ENCODE measurements at regions not wholly inside any gene's neighbourhood (a gene's known extent, or its start where the extent isn't known, plus 50 kb on each side); places are given as distances from the start of the nearest gene placed in this dataset.

GRCh38 chr5:107293541-107294210 lies 377.1 kb downstream of the EFNA5 start:
- DNase-seq, result no peak

GRCh38 chr5:107291866-107292265 lies 378.9 kb downstream of the EFNA5 start:
- DNase-seq, result no peak

- DNase-seq, result no peak
These were observed 379.8 kb downstream of the EFNA5 start for GRCh38 chr5:107290780-107291398.

- DNase-seq, result no peak
These were observed 381.6 kb downstream of the EFNA5 start for GRCh38 chr5:107289030-107289714.

- DNase-seq, result no peak
These were observed 384.2 kb downstream of the EFNA5 start for GRCh38 chr5:107286447-107287098.

GRCh38 chr5:107285772-107286171 lies 385.0 kb downstream of the EFNA5 start:
- DNase-seq, result no peak

- DNase-seq, result no peak
These were observed 385.8 kb downstream of the EFNA5 start for GRCh38 chr5:107284822-107285525.

- no peak for DNase-seq
These were observed 388.7 kb downstream of the EFNA5 start for GRCh38 chr5:107282061-107282460.

- DNase-seq, result no peak
These were observed 392.0 kb downstream of the EFNA5 start for GRCh38 chr5:107278774-107279173.

- DNase-seq, result no peak
These were observed 393.1 kb downstream of the EFNA5 start for GRCh38 chr5:107277485-107278125.

GRCh38 chr5:107275333-107275732 lies 395.4 kb downstream of the EFNA5 start:
- no peak for DNase-seq

GRCh38 chr5:107274571-107274970 lies 396.2 kb downstream of the EFNA5 start:
- no peak for DNase-seq

GRCh38 chr5:107272954-107273353 lies 397.8 kb downstream of the EFNA5 start:
- DNase-seq, result no peak

- no peak for DNase-seq
These were observed 398.2 kb downstream of the EFNA5 start for GRCh38 chr5:107272509-107272908.

GRCh38 chr5:107271682-107272350 lies 398.9 kb downstream of the EFNA5 start:
- no peak for DNase-seq

- no peak for DNase-seq
These were observed 400.2 kb downstream of the EFNA5 start for GRCh38 chr5:107270561-107270960.

- DNase-seq, result no peak
These were observed 401.1 kb downstream of the EFNA5 start for GRCh38 chr5:107269678-107270077.

GRCh38 chr5:107269256-107269655 lies 401.5 kb downstream of the EFNA5 start:
- DNase-seq, result no peak

GRCh38 chr5:107268241-107268640 lies 402.5 kb downstream of the EFNA5 start:
- DNase-seq, result no peak

- no peak for DNase-seq
These were observed 404.6 kb downstream of the EFNA5 start for GRCh38 chr5:107266100-107266499.

Measured in nucleus accumbens (tissue), 56 donors.